Activated CD8-positive, alpha-beta memory T cell treated with anti-CD3 and anti-CD28 coated beads, Interleukin-2, amount 50 U/mL, for 1 hour (primary cell): ENCODE measurements at regions not wholly inside any gene's neighbourhood (a gene's known extent, or its start where the extent isn't known, plus 50 kb on each side); places are given as distances from the start of the nearest gene placed in this dataset.
"Not testable (repeated sequence)": the region's sequence is repeated elsewhere in the genome, so short reads cannot be mapped to it uniquely, and the experiment has no call there.

Source experiments
- DNase-seq: peaks from one replicate; pipeline ENCODE4 v3.0.0-alpha.2; 2020; ENCODE audit errors: extremely low read depth

GRCh38 chr19:33866696-33867095, 70.0 kb downstream of the KCTD15 start:
- DNase-seq = no peak

GRCh38 chr19:33868076-33868735, 71.5 kb downstream of the KCTD15 start:
- DNase-seq = no peak

DNA sequence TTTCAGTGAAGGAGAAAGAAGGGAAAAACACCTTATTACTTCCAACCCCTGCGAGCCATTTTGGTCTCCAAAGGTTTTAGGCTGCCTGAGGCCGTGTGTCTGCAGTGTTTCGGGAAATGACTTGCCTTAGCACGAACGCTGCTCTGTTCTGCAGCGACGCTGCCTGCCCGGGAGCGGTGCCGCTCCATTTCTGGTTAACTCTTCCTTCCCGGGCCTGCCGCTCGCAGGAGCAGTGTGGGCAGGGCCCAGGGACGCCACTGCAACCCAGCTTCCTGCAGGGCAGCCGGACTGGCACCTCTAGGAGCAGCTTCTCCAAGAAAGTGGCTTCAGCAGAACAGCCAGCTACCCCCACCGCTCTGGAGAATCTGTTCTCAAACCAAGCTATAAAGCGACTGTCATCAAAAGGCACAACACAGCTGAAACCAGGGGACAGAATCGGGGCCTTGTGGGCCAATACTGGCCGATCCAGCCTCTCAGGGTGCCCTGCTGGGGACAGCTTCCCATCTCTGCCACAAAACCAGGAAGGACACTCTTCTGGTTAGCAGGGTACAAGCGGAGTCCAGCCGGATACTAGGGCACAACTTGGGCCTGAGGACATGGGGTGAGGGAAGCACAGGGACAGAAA, 72.2 kb downstream of the KCTD15 start:
- no peak for DNase-seq

GRCh38 chr19:33870298-33870932, 73.7 kb downstream of the KCTD15 start:
- not testable (repeated sequence) for DNase-seq

GRCh38 chr19:33871605-33872004, 74.9 kb downstream of the KCTD15 start:
- no peak for DNase-seq

- DNase-seq = no peak
These were observed 76.0 kb downstream of the KCTD15 start for GRCh38 chr19:33872445-33873320.

GRCh38 chr19:33875071-33875470, 78.4 kb downstream of the KCTD15 start:
- DNase-seq = no peak

DNA sequence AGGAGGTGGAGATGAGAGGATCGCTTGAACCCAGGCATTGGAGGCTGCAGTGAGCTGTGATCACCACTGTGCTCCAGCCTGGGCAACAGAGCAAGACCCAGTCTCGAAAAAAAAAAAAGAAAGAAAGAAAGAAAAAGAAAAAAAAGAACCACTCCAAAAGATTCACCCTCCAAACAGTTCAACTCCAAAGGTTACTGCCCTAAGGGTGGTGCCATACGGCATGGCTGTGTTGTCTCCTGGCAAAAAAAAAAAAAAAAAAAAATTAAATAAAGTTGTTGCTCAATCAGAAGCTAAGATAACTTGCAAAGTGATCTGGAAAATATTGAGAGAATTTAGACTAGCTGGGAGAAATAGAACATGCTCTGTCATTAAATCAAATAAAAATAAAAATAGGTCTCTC, 79.5 kb downstream of the KCTD15 start:
- no peak for DNase-seq

DNA sequence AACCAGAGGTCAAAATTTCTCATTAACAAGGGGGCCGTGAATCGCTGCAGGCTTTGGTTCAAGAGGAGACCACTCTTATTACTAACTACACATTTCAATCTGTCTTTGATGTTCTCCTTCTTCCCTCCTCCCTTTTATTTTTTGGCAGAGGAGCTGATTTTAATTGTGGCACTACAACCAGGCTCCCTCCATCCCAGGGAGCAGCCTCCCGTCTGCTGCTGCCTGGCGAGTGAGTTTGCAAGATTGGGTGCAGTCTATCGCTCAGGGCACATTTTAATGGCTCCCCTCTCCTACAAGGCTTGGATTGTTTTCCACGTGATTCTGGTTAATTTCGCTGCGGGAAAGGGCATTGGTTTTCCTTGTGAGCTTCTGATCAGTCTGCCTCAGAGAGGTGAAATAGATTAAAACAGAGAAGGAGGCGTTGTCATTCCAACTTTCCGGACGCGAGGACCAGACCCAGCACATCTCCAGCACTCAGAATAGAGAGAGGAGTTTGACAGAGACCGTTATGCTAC, 81.4 kb downstream of the KCTD15 start:
- no peak for DNase-seq

GRCh38 chr19:33878910-33879810, 82.5 kb downstream of the KCTD15 start:
- DNase-seq = no peak

DNA sequence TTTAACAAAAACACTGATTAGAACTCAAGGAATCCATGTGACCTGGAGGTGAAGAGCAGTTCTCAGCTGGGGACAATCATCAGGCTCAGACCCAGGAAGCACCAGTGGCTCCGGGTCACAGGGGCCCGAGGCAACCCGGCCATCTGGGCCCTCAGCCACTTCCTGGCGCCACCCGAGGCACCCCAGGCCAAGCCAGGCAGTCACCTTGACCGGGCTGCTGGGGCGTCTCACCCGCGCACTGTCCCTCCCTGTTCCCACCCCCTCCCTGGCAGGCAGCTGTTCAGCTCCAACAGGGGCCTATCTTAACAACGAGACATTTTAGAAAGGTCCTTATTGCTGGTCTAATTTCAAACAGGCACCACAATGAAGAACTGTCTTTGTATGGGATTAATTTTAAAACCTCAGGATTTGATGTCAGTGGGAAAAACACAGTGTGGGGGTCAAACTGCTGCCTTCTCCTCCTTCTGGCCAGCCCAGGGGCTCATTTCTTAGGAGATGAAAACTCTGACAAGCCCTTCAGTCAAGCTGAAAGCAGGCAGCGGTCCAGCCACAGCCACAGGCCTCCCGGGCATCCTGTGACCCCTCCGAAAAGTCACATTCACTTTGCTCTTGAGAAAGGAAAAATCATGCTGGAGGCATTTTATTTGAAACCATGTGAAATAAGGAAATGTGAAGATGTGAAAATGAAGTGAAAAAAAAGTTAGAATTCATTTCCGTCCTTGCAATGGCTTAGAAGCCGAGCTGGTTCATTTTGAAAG, 83.3 kb downstream of the KCTD15 start:
- no peak for DNase-seq

DNA sequence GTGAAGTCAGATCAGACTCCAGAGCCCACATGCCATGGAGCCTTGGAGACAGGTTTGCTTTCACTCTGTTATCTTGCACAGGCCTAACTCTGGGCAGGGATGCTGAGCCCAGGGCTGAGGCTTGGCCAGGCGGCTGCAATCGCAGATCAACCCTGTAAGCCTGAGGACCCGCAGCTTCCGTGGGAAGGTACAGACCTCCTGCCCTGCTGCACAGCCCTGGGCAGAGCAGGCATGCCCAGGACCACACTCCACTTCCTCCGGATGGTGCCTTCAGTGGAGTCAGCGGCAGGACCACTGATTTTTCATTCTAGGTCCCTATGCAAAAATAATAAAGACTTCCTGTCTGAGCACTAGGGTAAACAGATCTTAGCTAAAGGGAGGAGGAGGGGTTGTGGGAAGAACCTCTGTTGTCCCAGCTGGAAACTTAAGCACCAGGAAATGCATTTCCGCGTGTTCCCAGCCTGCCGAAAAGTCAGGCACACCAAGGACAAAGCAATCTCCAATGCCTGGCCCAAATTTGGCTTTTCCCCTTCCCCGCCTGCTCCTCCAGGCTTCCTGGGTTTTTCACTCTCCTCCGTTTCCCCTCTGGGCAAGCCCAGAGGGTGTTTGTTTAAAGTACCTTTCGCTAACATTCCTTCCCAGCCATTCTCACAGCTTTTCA, 87.3 kb downstream of the KCTD15 start:
- no peak for DNase-seq

- DNase-seq = no peak
These were observed 88.6 kb downstream of the KCTD15 start for GRCh38 chr19:33885236-33885635.

GRCh38 chr19:33887891-33888290, 91.2 kb downstream of the KCTD15 start:
- DNase-seq = no peak

DNA sequence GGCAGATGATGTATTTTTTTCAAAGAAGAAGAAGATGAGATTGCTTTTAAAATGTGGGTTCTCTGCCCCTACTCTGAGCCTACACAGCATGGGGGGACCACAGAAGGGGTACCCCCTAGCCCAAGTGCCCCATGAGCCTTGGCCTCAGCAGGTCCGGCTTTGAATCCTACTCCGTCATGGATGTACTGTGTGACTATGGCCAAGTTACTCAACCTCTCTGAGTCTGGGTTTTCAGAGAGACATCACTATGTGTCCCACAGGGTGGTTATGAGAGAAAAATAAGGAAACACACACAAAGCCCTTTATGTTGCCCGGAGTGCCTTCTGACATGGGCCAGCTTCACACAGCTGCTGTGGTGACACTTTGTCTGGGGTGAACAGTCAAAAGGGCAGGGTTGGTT, 92.0 kb downstream of the KCTD15 start:
- no peak for DNase-seq

DNA sequence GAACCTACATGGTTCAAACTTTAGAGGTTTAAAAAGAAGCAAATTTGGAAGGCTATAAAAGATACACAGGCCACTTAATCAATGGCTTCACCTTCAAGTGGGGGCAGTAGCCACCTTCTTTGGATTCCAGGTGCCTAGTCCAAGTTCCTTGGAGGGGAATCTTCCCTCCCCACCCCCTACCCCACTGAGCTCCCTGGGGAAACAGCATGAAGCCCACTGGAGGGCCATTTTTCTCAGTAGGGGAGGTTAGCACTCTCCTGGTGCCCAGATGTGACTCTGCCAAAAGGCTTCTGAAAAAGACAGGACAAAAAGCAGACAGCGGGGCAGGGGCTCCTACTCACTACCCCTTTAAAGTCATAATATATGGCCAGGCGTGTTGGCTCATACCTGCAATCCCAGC, 93.9 kb downstream of the KCTD15 start:
- DNase-seq = no peak

- DNase-seq = no peak
These were observed 95.1 kb downstream of the KCTD15 start for GRCh38 chr19:33891773-33892172.

GRCh38 chr19:33894787-33895186, 98.1 kb downstream of the KCTD15 start:
- DNase-seq = no peak

DNA sequence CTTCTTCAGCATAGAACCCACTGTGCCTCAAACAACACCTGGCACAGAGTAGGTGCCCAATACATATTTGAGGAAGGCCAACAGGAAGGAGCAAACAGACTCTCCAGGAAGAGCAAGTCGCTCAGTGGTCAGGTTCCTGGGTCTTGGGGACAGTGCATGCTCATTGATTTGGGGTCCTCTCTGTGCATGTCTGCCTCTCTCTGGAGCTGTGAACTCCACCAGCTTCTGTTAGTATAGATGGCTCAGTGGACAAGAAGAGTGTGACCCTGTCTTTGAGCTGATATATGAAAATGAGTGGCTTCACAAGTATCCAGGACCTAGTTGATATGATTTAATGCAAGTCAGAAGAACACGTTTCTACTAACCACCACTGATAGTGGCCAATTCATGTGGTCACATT, 98.7 kb downstream of the KCTD15 start:
- DNase-seq = no peak
